DOHH2 (cell line): ENCODE measurements at regions not wholly inside any gene's neighbourhood (a gene's known extent, or its start where the extent isn't known, plus 50 kb on each side); places are given as distances from the start of the nearest gene placed in this dataset.

Experiments
- EZH2phosphoT487 ChIP-seq: fragments of 200-600 bp; sonication (generic); IDR thresholded peaks from 2 replicates; pipeline ENCODE4 v1.6.1; 2017; ENCODE audit warnings: borderline replicate concordance, mild to moderate bottlenecking, antibody characterized with exemption, low read length, moderate library complexity, mixed read lengths
- TF ChIP-seq, protein P1 (sequence below): fragments of 200-600 bp; sonication (generic); IDR thresholded peaks from one replicate; pipeline ENCODE4 v1.5.1; 2014; ENCODE audit warnings: antibody characterized with exemption, mild to moderate bottlenecking, low read depth, low read length; ENCODE audit not compliant: poor library complexity, severe bottlenecking

DNA sequence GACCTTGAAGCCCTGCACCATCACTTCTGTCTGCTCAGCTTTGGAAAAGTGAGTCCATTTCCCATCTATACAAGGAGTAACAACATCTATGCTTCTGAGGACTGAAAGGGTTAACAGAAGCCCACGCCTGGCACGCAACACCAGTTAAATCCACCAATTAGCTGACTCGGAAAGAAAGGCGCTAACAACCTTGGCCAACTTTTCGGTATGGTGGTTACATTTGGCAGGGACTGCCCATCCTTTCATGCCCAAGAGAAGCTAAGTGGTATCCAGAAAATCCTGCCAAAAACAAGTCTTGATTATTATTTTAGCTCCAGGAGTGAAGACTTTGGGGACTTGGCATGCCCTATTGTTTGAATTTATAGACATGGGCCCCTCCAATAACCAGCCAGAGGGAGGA is 202.3 kb upstream of the RPL38 start:
- TF ChIP-seq, protein P1, sequence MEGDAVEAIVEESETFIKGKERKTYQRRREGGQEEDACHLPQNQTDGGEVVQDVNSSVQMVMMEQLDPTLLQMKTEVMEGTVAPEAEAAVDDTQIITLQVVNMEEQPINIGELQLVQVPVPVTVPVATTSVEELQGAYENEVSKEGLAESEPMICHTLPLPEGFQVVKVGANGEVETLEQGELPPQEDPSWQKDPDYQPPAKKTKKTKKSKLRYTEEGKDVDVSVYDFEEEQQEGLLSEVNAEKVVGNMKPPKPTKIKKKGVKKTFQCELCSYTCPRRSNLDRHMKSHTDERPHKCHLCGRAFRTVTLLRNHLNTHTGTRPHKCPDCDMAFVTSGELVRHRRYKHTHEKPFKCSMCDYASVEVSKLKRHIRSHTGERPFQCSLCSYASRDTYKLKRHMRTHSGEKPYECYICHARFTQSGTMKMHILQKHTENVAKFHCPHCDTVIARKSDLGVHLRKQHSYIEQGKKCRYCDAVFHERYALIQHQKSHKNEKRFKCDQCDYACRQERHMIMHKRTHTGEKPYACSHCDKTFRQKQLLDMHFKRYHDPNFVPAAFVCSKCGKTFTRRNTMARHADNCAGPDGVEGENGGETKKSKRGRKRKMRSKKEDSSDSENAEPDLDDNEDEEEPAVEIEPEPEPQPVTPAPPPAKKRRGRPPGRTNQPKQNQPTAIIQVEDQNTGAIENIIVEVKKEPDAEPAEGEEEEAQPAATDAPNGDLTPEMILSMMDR = no peak
- no peak for TF ChIP-seq EZH2phosphoT487
